Cardiac muscle cell (in vitro differentiated cells and primary cell): ENCODE measurements at regions not wholly inside any gene's neighbourhood (a gene's known extent, or its start where the extent isn't known, plus 50 kb on each side); places are given as distances from the start of the nearest gene placed in this dataset.

Source experiments
- DNase-seq, 2 donors: peaks; one replicate each; pipeline versions ENCODE4 v3.0.0 to v3.0.0-alpha.2; 2010 to 2017; ENCODE audit warnings: low read depth in 1 of 2, low spot score in 1 of 2
- H3K27ac ChIP-seq: fragments of 200-600 bp; sonication (generic); 2 replicates; pipeline ENCODE4 v1.5.1; 2016
- H3K27me3 ChIP-seq: fragments of 200-600 bp; sonication (generic); 2 replicates; pipeline ENCODE4 v1.6.0; 2016; ENCODE audit warnings: control low read depth
- H3K36me3 ChIP-seq: fragments of 200-600 bp; sonication (generic); 2 replicates; pipeline ENCODE4 v1.5.1; 2016; ENCODE audit warnings: control low read depth
- H3K4me1 ChIP-seq: fragments of 200-600 bp; sonication (generic); 2 replicates; pipeline ENCODE4 v1.8.1; 2017; ENCODE audit warnings: low read depth, mild to moderate bottlenecking, mixed run types
- H3K4me3 ChIP-seq: fragments of 200-600 bp; sonication (generic); 2 replicates; pipeline ENCODE4 v1.5.1; 2016; ENCODE audit warnings: mild to moderate bottlenecking
- H3K9me3 ChIP-seq: fragments of 200-600 bp; sonication (generic); 2 replicates; pipeline ENCODE4 v1.5.1; 2017; ENCODE audit warnings: low read depth, mild to moderate bottlenecking, control low read depth
- CTCF ChIP-seq: IDR thresholded peaks from 2 replicates; pipeline ENCODE4 v1.5.1; 2012; ENCODE audit warnings: low read depth, mild to moderate bottlenecking, low read length

- H3K36me3 ChIP-seq, result no peaks in the 10 kb centered on the region
- H3K9me3 ChIP-seq, result no peaks in the 10 kb centered on the region
- H3K27me3 ChIP-seq, result no peaks in the 10 kb centered on the region
- TF ChIP-seq CTCF, result no peak
- H3K4me3 ChIP-seq, result no peak overlapping the region
- no peak overlapping the region for H3K27ac ChIP-seq
- H3K4me1 ChIP-seq, result no peaks in the 10 kb centered on the region
- no peak for DNase-seq
These were observed 567.0 kb upstream of the RGMA start for GRCh38 chr15:93656041-93656440.

- TF ChIP-seq CTCF, result no peak
- Histone ChIP-seq H3K27ac (no peak overlapping the region), H3K9me3 (no peaks in the 10 kb centered on the region)
These were observed 560.8 kb upstream of the RGMA start for GRCh38 chr15:93649691-93650235.

GRCh38 chr15:93646193-93646592, 557.2 kb upstream of the RGMA start:
- Histone ChIP-seq H3K4me1 (no peaks in the 10 kb centered on the region), H3K4me3 (no peak overlapping the region), H3K27ac (no peak overlapping the region), H3K27me3 (peaks cover 11% of the 10 kb centered on the region), H3K9me3 (no peaks in the 10 kb centered on the region), H3K36me3 (no peaks in the 10 kb centered on the region)
- DNase-seq, result no peak
- no peak for TF ChIP-seq CTCF

More at GRCh38 chr15:93649691-93650235, 560.8 kb upstream of the RGMA start:
- Histone ChIP-seq H3K27me3 (peaks cover 5% of the 10 kb centered on the region), H3K4me3 (no peak overlapping the region), H3K36me3 (no peaks in the 10 kb centered on the region), H3K4me1 (no peaks in the 10 kb centered on the region)
- no peak for DNase-seq

GRCh38 chr15:93645594-93645993, 556.6 kb upstream of the RGMA start:
- Histone ChIP-seq H3K4me3 (no peak overlapping the region), H3K36me3 (no peaks in the 10 kb centered on the region), H3K9me3 (no peaks in the 10 kb centered on the region), H3K27ac (no peak overlapping the region), H3K27me3 (peaks cover 11% of the 10 kb centered on the region), H3K4me1 (no peaks in the 10 kb centered on the region)
- no peak for TF ChIP-seq CTCF
- DNase-seq, result no peak

GRCh38 chr15:93644595-93644994, 555.6 kb upstream of the RGMA start:
- no peak for TF ChIP-seq CTCF
- peaks cover 11% of the 10 kb centered on the region for H3K27me3 ChIP-seq

More at GRCh38 chr15:93644595-93644994, 555.6 kb upstream of the RGMA start:
- Histone ChIP-seq H3K36me3 (no peaks in the 10 kb centered on the region), H3K4me3 (no peak overlapping the region), H3K27ac (no peak overlapping the region), H3K9me3 (no peaks in the 10 kb centered on the region), H3K4me1 (no peaks in the 10 kb centered on the region)
- DNase-seq, result no peak
